ENCODE measurements at regions not wholly inside any gene's neighbourhood (a gene's known extent, or its start where the extent isn't known, plus 50 kb on each side); places are given as distances from the start of the nearest gene placed in this dataset.
"Not testable (repeated sequence)": the region's sequence is repeated elsewhere in the genome, so short reads cannot be mapped to it uniquely, and the experiment has no call there.

GRCh38 chr14:22370084-22370847 lies 218.8 kb downstream of the DAD1 start:
- Histone ChIP-seq H3K36me3 (no peaks in the 10 kb centered on the region), H3K4me1 (no peaks in the 10 kb centered on the region), H3K9me3 (no peaks in the 10 kb centered on the region), H3K4me3 (no peak overlapping the region), H3K27me3 (no peaks in the 10 kb centered on the region), H3K27ac (no peak overlapping the region)
- ATAC-seq (peak; percentile 65 to 69), DNase-seq (no peak)
- intact Hi-C loops (cut with DNase I; ENCODE audit: low total_unique reads) (no loop called here), in situ Hi-C loops (cut with MboI; ENCODE audit: low sequenced_read_pairs in 4 of 4) (loop anchor here in 3 of 4 donors (5.0 to 10.0 kb wide), 3 partner anchors 45 to 55 kb away; no protein-coding TSS in a partner anchor)
- TF ChIP-seq CTCF (IDR thresholded peaks at IDR 0.05 in 4 of 5, conservative IDR thresholded peaks at IDR 0.05 in 1 of 5) (no peak), POLR2A (IDR thresholded peaks at IDR 0.05) (no peak)

DNA sequence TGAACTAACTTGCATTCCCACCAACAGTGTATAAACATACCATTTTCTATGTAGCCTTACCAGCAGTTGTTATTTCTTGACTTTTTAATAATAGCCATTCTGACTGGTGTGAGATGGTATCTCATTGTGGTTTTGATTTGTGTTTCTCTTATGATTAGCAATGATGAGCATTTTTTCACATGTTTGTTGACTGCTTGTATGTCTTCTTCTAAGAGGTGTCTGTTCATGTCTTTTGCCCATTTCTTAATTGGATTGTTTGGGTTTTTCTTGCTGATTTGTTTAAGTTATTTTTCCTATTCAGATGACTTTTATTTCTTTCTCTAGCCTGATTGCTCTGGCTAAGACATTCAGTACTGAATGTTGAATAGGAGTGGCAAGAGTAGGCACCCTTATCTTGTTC lies 230.3 kb downstream of the DAD1 start:
- no peak for TF ChIP-seq POLR2A (IDR thresholded peaks at IDR 0.05)
- no peak for TF ChIP-seq CTCF (IDR thresholded peaks at IDR 0.05 in 4 of 5, conservative IDR thresholded peaks at IDR 0.05 in 1 of 5)
- intact Hi-C loops (cut with DNase I; ENCODE audit: low total_unique reads) (no loop called here), in situ Hi-C loops (cut with MboI; ENCODE audit: low sequenced_read_pairs in 4 of 4) (no loop called here)
- H3K36me3 ChIP-seq, result no peaks in the 10 kb centered on the region
- no peaks in the 10 kb centered on the region for H3K27me3 ChIP-seq
- DNase-seq, result no peak
- H3K9me3 ChIP-seq, result no peaks in the 10 kb centered on the region
- H3K4me1 ChIP-seq, result no peaks in the 10 kb centered on the region
- no peak for ATAC-seq
- H3K27ac ChIP-seq, result no peak overlapping the region
- no peak overlapping the region for H3K4me3 ChIP-seq

DNA sequence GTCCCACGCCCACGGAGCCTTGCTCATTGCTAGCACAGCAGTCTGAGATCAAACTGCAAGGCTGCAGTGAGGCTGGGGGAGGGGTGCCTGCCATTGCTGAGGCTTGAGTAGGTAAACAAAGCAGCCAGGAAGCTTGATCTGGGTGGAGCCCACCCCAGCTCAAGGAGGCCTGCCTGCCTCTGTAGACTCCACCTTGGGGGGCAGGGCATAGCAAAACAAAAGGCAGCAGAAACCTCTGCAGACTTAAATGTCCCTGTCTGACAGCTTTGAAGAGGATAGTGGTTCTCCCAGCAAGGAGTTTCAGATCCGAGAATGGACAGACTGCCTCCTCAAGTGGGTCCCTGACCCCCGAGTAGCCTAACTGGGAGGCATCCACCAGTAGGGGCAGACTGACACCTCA lies 239.7 kb downstream of the DAD1 start:
- DNase-seq; H3K27me3 ChIP-seq; H3K4me1 ChIP-seq; ATAC-seq; intact Hi-C loops (cut with DNase I; ENCODE audit: low total_unique reads); H3K36me3 ChIP-seq; in situ Hi-C loops (cut with MboI; ENCODE audit: low sequenced_read_pairs in 4 of 4); H3K4me3 ChIP-seq; H3K27ac ChIP-seq: not testable (repeated sequence)
- H3K9me3 ChIP-seq, result peaks cover 0 to 12% (median 0%) of the 10 kb centered on the region in 3 donors

GRCh38 chr14:22344673-22345072 lies 244.4 kb downstream of the DAD1 start:
- in situ Hi-C loops (cut with MboI; ENCODE audit: low sequenced_read_pairs in 4 of 4) (no loop called here), intact Hi-C loops (cut with DNase I; ENCODE audit: low total_unique reads) (no loop called here)
- ATAC-seq (no peak), DNase-seq (no peak)
- no peak for TF ChIP-seq POLR2A (IDR thresholded peaks at IDR 0.05)
- peaks cover 0 to 5% (median 0%) of the 10 kb centered on the region in 3 donors for H3K27me3 ChIP-seq
- no peaks in the 10 kb centered on the region for H3K36me3 ChIP-seq
- no peak overlapping the region for H3K4me3 ChIP-seq
- no peak overlapping the region for H3K27ac ChIP-seq
- H3K4me1 ChIP-seq, result no peaks in the 10 kb centered on the region
- peaks cover 0 to 12% (median 0%) of the 10 kb centered on the region in 3 donors for H3K9me3 ChIP-seq

DNA sequence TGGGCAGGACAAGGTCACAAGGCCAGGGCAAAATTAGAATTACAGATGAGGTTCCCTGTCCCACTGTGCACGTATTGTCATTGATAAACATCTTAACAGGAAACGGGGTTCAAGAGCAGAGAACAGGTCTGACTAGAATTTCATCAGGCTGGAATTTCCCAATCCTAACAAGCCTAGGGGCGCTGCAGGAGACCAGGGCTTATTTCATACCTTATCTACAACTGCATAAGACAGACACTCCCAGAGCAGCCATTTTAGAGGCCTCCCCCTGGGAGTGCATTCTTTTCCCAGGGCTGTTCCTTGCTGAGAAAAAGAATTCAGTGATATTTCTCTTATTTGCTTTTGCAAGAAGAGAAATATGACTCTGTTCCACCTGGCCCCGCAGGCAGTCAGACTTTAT lies 244.8 kb downstream of the DAD1 start:
- intact Hi-C loops (cut with DNase I; ENCODE audit: low total_unique reads); H3K27ac ChIP-seq; H3K36me3 ChIP-seq; H3K4me3 ChIP-seq; H3K27me3 ChIP-seq; in situ Hi-C loops (cut with MboI; ENCODE audit: low sequenced_read_pairs in 4 of 4); ATAC-seq; DNase-seq; H3K4me1 ChIP-seq: not testable (repeated sequence)
- H3K9me3 ChIP-seq, result peaks cover 0 to 12% (median 0%) of the 10 kb centered on the region in 3 donors

DNA sequence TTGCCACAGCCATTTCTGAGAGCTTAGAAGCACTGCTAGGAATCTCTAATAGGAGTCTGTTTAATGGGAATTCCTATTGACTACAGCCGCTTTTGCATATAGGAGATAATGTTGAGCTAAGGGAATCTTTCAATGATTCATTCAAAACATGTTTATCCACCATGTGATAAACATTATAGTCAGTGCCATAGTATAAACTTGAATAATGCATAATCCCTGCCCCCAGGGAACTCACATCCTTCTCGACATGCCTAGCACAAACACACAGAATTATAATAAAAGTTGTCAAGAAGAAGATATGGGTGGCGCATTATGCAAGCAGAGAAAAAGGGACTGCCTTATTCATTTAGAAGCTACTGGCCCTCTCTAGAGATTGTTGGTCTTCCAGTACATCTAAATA lies 248.0 kb downstream of the DAD1 start:
- ATAC-seq (no peak), DNase-seq (no peak)
- Histone ChIP-seq H3K36me3 (no peaks in the 10 kb centered on the region), H3K4me3 (no peak overlapping the region), H3K27ac (no peak overlapping the region), H3K4me1 (peaks cover 0 to 4% of the 10 kb centered on the region in 2 donors), H3K9me3 (peaks cover 0 to 10% (median 0%) of the 10 kb centered on the region in 3 donors), H3K27me3 (no peaks in the 10 kb centered on the region)
- in situ Hi-C loops (cut with MboI; ENCODE audit: low sequenced_read_pairs in 4 of 4), result no loop called here
- intact Hi-C loops (cut with DNase I; ENCODE audit: low total_unique reads), result no loop called here
- TF ChIP-seq POLR2A (IDR thresholded peaks at IDR 0.05) (no peak), CTCF (IDR thresholded peaks at IDR 0.05 in 4 of 5, conservative IDR thresholded peaks at IDR 0.05 in 1 of 5) (no peak)
